Kidney (tissue), 13 donors: ENCODE measurements at regions not wholly inside any gene's neighbourhood (a gene's known extent, or its start where the extent isn't known, plus 50 kb on each side); places are given as distances from the start of the nearest gene placed in this dataset.

Source experiments
- DNase-seq, 5 donors: peaks; one replicate each; pipeline ENCODE4 v3.0.0-alpha.2; 2013 to 2020
- FAIRE-seq: peaks from 2 replicates; lab custom pipeline; 2012; peaks lifted over from hg19 to GRCh38; lab: Jason Lieb, UNC
- H3K27ac ChIP-seq, 2 donors: one replicate each; pipeline ENCODE4 v1.7.0; 2013; ENCODE audit warnings: low read depth in 2 of 2, low read length in 2 of 2, inconsistent platforms in 1 of 2
- H3K27me3 ChIP-seq: one replicate; pipeline ENCODE4 v1.7.1; 2013; ENCODE audit warnings: low read length, inconsistent platforms; ENCODE audit not compliant: control insufficient read depth, insufficient read depth
- H3K36me3 ChIP-seq, 3 donors: one replicate each; pipeline versions ENCODE4 v1.7.0 to v1.7.1; 2013; ENCODE audit warnings: low read length in 3 of 3, control low read depth in 1 of 3, inconsistent platforms in 1 of 3; ENCODE audit not compliant: insufficient read depth in 3 of 3, control insufficient read depth in 2 of 3
- H3K4me1 ChIP-seq, 3 donors: one replicate each; pipeline versions ENCODE4 v1.7.0 to v1.7.1; 2013; ENCODE audit warnings: low read length in 3 of 3, inconsistent platforms in 1 of 3, low read depth in 1 of 3; ENCODE audit not compliant: control insufficient read depth in 2 of 3, insufficient read depth in 2 of 3
- H3K4me3 ChIP-seq, 3 donors: one replicate each; pipeline versions ENCODE4 v1.7.0 to v1.8.1; 2013; ENCODE audit warnings: low read length in 3 of 3, control low read depth in 1 of 3, inconsistent platforms in 1 of 3
- H3K9ac ChIP-seq, 3 donors: one replicate each; pipeline versions ENCODE4 v1.7.0 to v1.7.1; 2013; ENCODE audit warnings: low read length in 3 of 3, control low read depth in 1 of 3, inconsistent platforms in 1 of 3
- H3K9me3 ChIP-seq, 3 donors: one replicate each; pipeline versions ENCODE4 v1.7.0 to v1.7.1; 2013; ENCODE audit warnings: low read length in 3 of 3, control low read depth in 1 of 3, inconsistent platforms in 1 of 3; ENCODE audit not compliant: control insufficient read depth in 2 of 3, insufficient read depth in 1 of 3
- CTCF ChIP-seq: IDR thresholded peaks from 3 replicates; pipeline ENCODE4 v1.5.1; 2012; ENCODE audit warnings: mild to moderate bottlenecking, moderate library complexity, borderline replicate concordance; ENCODE audit not compliant: insufficient read depth; ENCODE audit errors: extremely low read depth
- intact Hi-C: fragments of 100-400 bp; cut with DNase I; formaldehyde crosslinking; loops from one replicate; pipeline ENCODE4 v1.11.1; 2022
- donor health status: control.
- donor health status: control.
- donor health status: control.
- donor health status: control.
- donor health status: control.
- donor health status: DM: yes; HTN: yes; CAD: no.
- donor health status: Normal renal cell carcinoma (clear cell type).

- Histone ChIP-seq H3K9ac (no peak overlapping the region), H3K27me3 (no peaks in the 10 kb centered on the region), H3K4me3 (no peak overlapping the region), H3K4me1 (peaks cover 0 to 4% (median 0%) of the 10 kb centered on the region in 3 donors), H3K27ac (no peak overlapping the region), H3K9me3 (no peaks in the 10 kb centered on the region), H3K36me3 (no peaks in the 10 kb centered on the region)
- FAIRE-seq, result no peak
- intact Hi-C loops, result no loop called here
- DNase-seq, result no peak
- TF ChIP-seq CTCF, result no peak
Measured at GRCh38 chr12:98232753-98233390, 282.5 kb upstream of the TMPO start.

- Histone ChIP-seq H3K36me3 (no peaks in the 10 kb centered on the region), H3K4me3 (no peak overlapping the region), H3K9ac (no peak overlapping the region), H3K9me3 (no peaks in the 10 kb centered on the region), H3K27ac (no peak overlapping the region), H3K27me3 (no peaks in the 10 kb centered on the region), H3K4me1 (no peaks in the 10 kb centered on the region)
- no peak for FAIRE-seq
- no peak for TF ChIP-seq CTCF
- intact Hi-C loops, result no loop called here
- no peak for DNase-seq
Measured at GRCh38 chr12:98235301-98235700, 280.1 kb upstream of the TMPO start.

GRCh38 chr12:98238515-98239130 lies 276.8 kb upstream of the TMPO start:
- no peak overlapping the region for H3K4me3 ChIP-seq
- no peaks in the 10 kb centered on the region for H3K4me1 ChIP-seq
- FAIRE-seq, result no peak
- DNase-seq, result no peak
- no peak for TF ChIP-seq CTCF
- H3K27me3 ChIP-seq, result no peaks in the 10 kb centered on the region
- H3K9me3 ChIP-seq, result no peaks in the 10 kb centered on the region
- H3K36me3 ChIP-seq, result no peaks in the 10 kb centered on the region
- H3K27ac ChIP-seq, result no peak overlapping the region
- intact Hi-C loops, result no loop called here
- no peak overlapping the region for H3K9ac ChIP-seq
